Omental fat pad (tissue), 3 donors: ENCODE measurements at regions not wholly inside any gene's neighbourhood (a gene's known extent, or its start where the extent isn't known, plus 50 kb on each side); places are given as distances from the start of the nearest gene placed in this dataset.

Experiments used
- ATAC-seq: fragments of 150-250 bp; one replicate; pipeline ENCODE4 v1.9.1; 2016; ENCODE audit warnings: mild to moderate bottlenecking, moderate library complexity; ENCODE audit not compliant: low FRiP score
- DNase-seq: peaks from one replicate; pipeline ENCODE4 v3.0.0-alpha.2; 2019; ENCODE audit warnings: low spot score
- TF ChIP-seq, protein P1 (sequence below), 3 donors: fragments of 450-650 bp; IDR thresholded peaks; one replicate each; pipeline ENCODE4 v1.5.1; 2016 to 2017; ENCODE audit warnings: antibody characterized with exemption in 3 of 3, mild to moderate bottlenecking in 3 of 3, moderate library complexity in 2 of 3

DNA sequence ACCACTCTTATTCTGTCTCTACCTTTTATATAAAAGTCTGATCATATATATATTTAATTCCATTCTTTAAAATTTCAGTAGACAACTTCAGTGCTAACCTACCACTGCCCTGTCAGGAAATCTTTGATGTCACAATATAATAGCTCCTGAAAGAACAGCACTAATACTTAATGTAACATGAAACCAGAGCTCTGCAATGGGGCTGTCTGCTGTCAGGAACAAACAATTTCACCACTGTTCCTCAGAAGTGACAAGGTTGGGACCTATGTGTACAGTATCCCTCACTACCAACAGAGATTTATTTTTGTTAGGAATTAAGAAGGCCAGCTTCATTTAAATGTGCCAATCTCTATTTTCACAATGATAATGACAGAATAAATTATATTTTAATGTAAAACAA is 165.5 kb upstream of the C11orf58 start:
- DNase-seq (no peak), ATAC-seq (no peak)

GRCh38 chr11:16561150-16561549 is 177.3 kb upstream of the C11orf58 start:
- no peak for ATAC-seq
- no peak for DNase-seq
- TF ChIP-seq, protein P1, sequence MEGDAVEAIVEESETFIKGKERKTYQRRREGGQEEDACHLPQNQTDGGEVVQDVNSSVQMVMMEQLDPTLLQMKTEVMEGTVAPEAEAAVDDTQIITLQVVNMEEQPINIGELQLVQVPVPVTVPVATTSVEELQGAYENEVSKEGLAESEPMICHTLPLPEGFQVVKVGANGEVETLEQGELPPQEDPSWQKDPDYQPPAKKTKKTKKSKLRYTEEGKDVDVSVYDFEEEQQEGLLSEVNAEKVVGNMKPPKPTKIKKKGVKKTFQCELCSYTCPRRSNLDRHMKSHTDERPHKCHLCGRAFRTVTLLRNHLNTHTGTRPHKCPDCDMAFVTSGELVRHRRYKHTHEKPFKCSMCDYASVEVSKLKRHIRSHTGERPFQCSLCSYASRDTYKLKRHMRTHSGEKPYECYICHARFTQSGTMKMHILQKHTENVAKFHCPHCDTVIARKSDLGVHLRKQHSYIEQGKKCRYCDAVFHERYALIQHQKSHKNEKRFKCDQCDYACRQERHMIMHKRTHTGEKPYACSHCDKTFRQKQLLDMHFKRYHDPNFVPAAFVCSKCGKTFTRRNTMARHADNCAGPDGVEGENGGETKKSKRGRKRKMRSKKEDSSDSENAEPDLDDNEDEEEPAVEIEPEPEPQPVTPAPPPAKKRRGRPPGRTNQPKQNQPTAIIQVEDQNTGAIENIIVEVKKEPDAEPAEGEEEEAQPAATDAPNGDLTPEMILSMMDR (IDR thresholded peaks at IDR 0.05) = no peak

More for the DNA sequence above, 165.5 kb upstream of the C11orf58 start:
- TF ChIP-seq, protein P1 (IDR thresholded peaks at IDR 0.05) = no peak

- TF ChIP-seq, protein P1 (IDR thresholded peaks at IDR 0.05) = no peak
- no peak for DNase-seq
- no peak for ATAC-seq
These were observed 180.0 kb upstream of the C11orf58 start for GRCh38 chr11:16558494-16558893.

DNA sequence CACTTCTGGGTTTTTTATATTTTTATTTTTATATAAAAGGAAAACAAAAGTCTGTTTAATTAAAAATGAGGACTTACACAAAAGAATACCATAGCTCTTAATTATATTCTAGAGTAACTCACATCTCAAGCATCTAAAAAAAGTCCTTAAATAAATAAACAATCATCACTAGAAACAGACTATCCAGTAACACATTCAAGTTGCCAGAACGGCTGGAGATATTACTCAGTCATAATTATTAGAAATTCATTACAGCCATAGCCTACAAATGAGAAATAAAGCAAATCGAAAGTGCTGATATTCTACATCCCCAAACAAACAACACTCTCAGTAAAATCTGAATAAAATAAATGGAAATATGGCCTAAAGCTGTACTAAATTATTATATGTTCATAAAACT is 182.5 kb upstream of the C11orf58 start:
- no peak for ATAC-seq
- TF ChIP-seq, protein P1 (IDR thresholded peaks at IDR 0.05) = no peak
- DNase-seq = no peak

DNA sequence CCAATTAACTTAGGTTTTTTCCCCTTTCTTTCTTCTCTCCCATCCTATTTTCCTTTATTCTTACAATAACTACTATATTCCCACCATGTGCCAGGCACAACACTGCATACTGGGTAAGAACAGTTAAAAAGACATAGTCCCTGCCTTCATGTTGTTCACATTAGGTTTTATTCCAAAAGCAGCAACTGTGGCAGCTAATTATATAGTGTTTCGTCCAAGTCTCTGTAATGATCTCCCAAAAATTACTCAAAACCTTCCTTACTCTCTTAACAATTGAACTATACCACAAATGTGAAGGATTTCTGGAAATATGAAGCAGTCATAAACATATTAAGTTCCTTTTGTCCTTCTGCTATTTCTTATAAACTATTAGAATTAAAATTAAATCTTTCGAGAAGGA is 184.1 kb upstream of the C11orf58 start:
- ATAC-seq (no peak), DNase-seq (no peak)
- TF ChIP-seq, protein P1 (IDR thresholded peaks at IDR 0.05) = no peak

DNA sequence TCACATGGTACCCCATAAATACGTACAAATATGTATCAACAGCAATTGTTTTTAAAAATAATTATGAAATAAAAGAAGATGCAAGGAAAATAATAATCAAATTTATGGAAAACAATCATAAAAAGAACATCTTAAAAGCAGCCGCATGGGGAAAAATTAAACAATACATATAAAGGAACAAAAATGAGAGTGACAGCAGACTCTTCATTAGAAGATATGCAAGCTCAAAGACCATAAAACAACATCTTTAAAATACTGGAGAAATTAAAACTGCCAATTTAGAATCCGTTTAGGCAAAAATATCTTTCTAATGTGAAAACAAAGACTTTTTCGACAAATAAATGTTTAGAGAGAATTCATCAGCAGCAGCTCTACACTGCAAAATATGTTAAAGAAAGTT is 190.6 kb upstream of the C11orf58 start:
- TF ChIP-seq, protein P1 (IDR thresholded peaks at IDR 0.05) = no peak
- ATAC-seq (no peak), DNase-seq (no peak)

DNA sequence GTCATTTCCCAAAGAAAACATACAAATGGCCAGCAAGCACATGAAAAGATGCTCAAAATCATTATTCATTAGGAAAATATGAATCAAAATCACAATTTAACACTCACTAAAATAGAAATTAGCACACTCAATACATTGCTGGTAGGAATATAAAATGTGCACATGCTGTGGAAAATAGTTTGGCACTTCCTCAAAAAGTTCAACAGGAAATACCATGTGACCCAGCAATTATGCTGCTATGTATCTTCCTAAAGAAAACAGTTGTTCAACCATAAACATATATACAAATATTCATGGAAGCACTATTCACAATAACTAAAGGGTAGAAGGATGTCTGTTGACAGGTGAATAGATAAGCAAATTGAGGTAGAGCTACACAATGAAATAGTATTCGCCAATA is 187.3 kb upstream of the SOX6 start:
- TF ChIP-seq, protein P1 (IDR thresholded peaks at IDR 0.05) = no peak
- ATAC-seq (no peak), DNase-seq (no peak)
